ENCODE measurements at regions not wholly inside any gene's neighbourhood (a gene's known extent, or its start where the extent isn't known, plus 50 kb on each side); places are given as distances from the start of the nearest gene placed in this dataset.

- peak; percentile 65 for DNase-seq (ENCODE audit: low spot score)
Observed at GRCh38 chr10:61000769-61001730, 57.1 kb upstream of the RHOBTB1 start.

- DNase-seq (ENCODE audit: low spot score), result no peak
Observed at GRCh38 chr10:60998932-60999331, 54.9 kb upstream of the RHOBTB1 start.

GRCh38 chr10:60994128-60994527 lies 50.1 kb upstream of the RHOBTB1 start:
- DNase-seq (ENCODE audit: low spot score), result no peak

Data from AG20443 (cell line).